ENCODE measurements at regions not wholly inside any gene's neighbourhood (a gene's known extent, or its start where the extent isn't known, plus 50 kb on each side); places are given as distances from the start of the nearest gene placed in this dataset.
"Not testable (repeated sequence)": the region's sequence is repeated elsewhere in the genome, so short reads cannot be mapped to it uniquely, and the experiment has no call there.

- Histone ChIP-seq H3K79me1 (ENCODE audit: insufficient read depth, low read depth, low read length, poor library complexity, severe bottlenecking) (no peaks in the 10 kb centered on the region), H4K91ac (ENCODE audit: insufficient read length, low read depth, low read length) (no peak overlapping the region), H2BK12ac (ENCODE audit: insufficient read length, low read depth, low read length) (no peak overlapping the region), H3K27ac (ENCODE audit: insufficient read length, low read depth, low read length) (no peak overlapping the region), H3K4me1 (ENCODE audit: insufficient read depth, low read length) (no peaks in the 10 kb centered on the region; the same call in 1 of the 2 replicates), H3K23ac (ENCODE audit: insufficient read length, low read depth, low read length) (no peak overlapping the region), H3K56ac (ENCODE audit: insufficient read length, low read depth, low read length) (no peak overlapping the region), H3K18ac (ENCODE audit: insufficient read length, low read depth, low read length) (no peak overlapping the region), H2BK15ac (ENCODE audit: low read depth, low read length) (no peak overlapping the region), H2AK5ac (ENCODE audit: insufficient read length, low read length) (no peak overlapping the region), H4K8ac (replicated peaks; ENCODE audit: insufficient read length, low read depth, low read length) (no peak overlapping the region), H3K27me3 (ENCODE audit: insufficient read depth, low read length) (no peaks in the 10 kb centered on the region), H2BK5ac (ENCODE audit: insufficient read length, low read length) (no peak overlapping the region), H3K23me2 (ENCODE audit: insufficient read length, low read depth, low read length, poor library complexity, severe bottlenecking) (no peaks in the 10 kb centered on the region), H2BK20ac (ENCODE audit: low read depth, low read length, poor library complexity, severe bottlenecking) (no peak overlapping the region), H3T11ph (ENCODE audit: low read length) (no peak overlapping the region), H3K79me2 (ENCODE audit: insufficient read depth, low read length) (no peaks in the 10 kb centered on the region), H3K9me3 (ENCODE audit: control insufficient read depth, low read depth, low read length) (no peaks in the 10 kb centered on the region), H4K5ac (ENCODE audit: insufficient read length, low read depth, low read length) (no peak overlapping the region), H2BK120ac (ENCODE audit: low read depth, low read length, poor library complexity, severe bottlenecking) (no peak overlapping the region), H3K9ac (ENCODE audit: extremely low read depth, insufficient read length, low read length) (no peak overlapping the region), H2AFZ (ENCODE audit: low read length) (no peak overlapping the region), H3K14ac (ENCODE audit: insufficient read depth, low read length) (no peak overlapping the region; the same call in 1 of the 2 replicates), H3K4me2 (ENCODE audit: insufficient read depth, insufficient read length, low read length) (no peak overlapping the region), H4K20me1 (ENCODE audit: control insufficient read depth, insufficient read depth, insufficient read length) (no peaks in the 10 kb centered on the region), H3K4ac (ENCODE audit: low read depth, low read length) (no peak overlapping the region)
- no CpG with 5 or more reads among the region's 37 CpGs for WGBS (ENCODE audit: extremely low coverage, insufficient read length, low lambda C conversion rate)
- Mint-ChIP-seq H3K27me3 (ENCODE audit: low read depth) (peaks cover 14% of the 10 kb centered on the region), H3K4me3 (no peak overlapping the region), H3K36me3 (ENCODE audit: insufficient read depth in 1 of 3, low read depth in 3 of 3) (no peaks in the 10 kb centered on the region), H3K9me3 (no peaks in the 10 kb centered on the region; a peak in 1 of 5 replicates), H3K4me1 (peaks cover 11 to 12% of the 10 kb centered on the region in 2 experiments), H3K27ac (0 out of 7 replicates have a peak overlapping the region, but pooled peaks of 1 of the 3 experiments have one; percentile 28)
- no peak for TF ChIP-seq CTCF (conservative IDR thresholded peaks at IDR 0.05)
- no peak for DNase-seq
Measured at GRCh38 chr2:64899081-64899865, 89.9 kb upstream of the SLC1A4 start.

GRCh38 chr2:64899876-64900275, 89.3 kb upstream of the SLC1A4 start:
- Mint-ChIP-seq H3K27me3 (ENCODE audit: low read depth) (peaks cover 10% of the 10 kb centered on the region), H3K4me1 (peaks cover 12 to 16% of the 10 kb centered on the region in 2 experiments)
- H3K79me2 ChIP-seq (ENCODE audit: insufficient read depth, low read length); H3K27ac Mint-ChIP-seq; H3K18ac ChIP-seq (ENCODE audit: insufficient read length, low read depth, low read length); H2BK5ac ChIP-seq (ENCODE audit: insufficient read length, low read length); H3K56ac ChIP-seq (ENCODE audit: insufficient read length, low read depth, low read length); DNase-seq; H3T11ph ChIP-seq (ENCODE audit: low read length); H3K9me3 Mint-ChIP-seq; H3K9me3 ChIP-seq (ENCODE audit: control insufficient read depth, low read depth, low read length); H3K4ac ChIP-seq (ENCODE audit: low read depth, low read length); H3K79me1 ChIP-seq (ENCODE audit: insufficient read depth, low read depth, low read length, poor library complexity, severe bottlenecking); H4K91ac ChIP-seq (ENCODE audit: insufficient read length, low read depth, low read length); H3K23ac ChIP-seq (ENCODE audit: insufficient read length, low read depth, low read length); H4K5ac ChIP-seq (ENCODE audit: insufficient read length, low read depth, low read length); H3K4me3 Mint-ChIP-seq; H3K27me3 ChIP-seq (ENCODE audit: insufficient read depth, low read length); H3K4me1 ChIP-seq (ENCODE audit: insufficient read depth, low read length); H2AFZ ChIP-seq (ENCODE audit: low read length); H3K23me2 ChIP-seq (ENCODE audit: insufficient read length, low read depth, low read length, poor library complexity, severe bottlenecking); H3K9ac ChIP-seq (ENCODE audit: extremely low read depth, insufficient read length, low read length); H3K14ac ChIP-seq (ENCODE audit: insufficient read depth, low read length); H3K36me3 Mint-ChIP-seq (ENCODE audit: insufficient read depth in 1 of 3, low read depth in 3 of 3); H2BK20ac ChIP-seq (ENCODE audit: low read depth, low read length, poor library complexity, severe bottlenecking); H2AK5ac ChIP-seq (ENCODE audit: insufficient read length, low read length); H4K8ac ChIP-seq (replicated peaks; ENCODE audit: insufficient read length, low read depth, low read length); H3K27ac ChIP-seq (ENCODE audit: insufficient read length, low read depth, low read length); H2BK15ac ChIP-seq (ENCODE audit: low read depth, low read length); H2BK12ac ChIP-seq (ENCODE audit: insufficient read length, low read depth, low read length); H4K20me1 ChIP-seq (ENCODE audit: control insufficient read depth, insufficient read depth, insufficient read length); H3K4me2 ChIP-seq (ENCODE audit: insufficient read depth, insufficient read length, low read length); H2BK120ac ChIP-seq (ENCODE audit: low read depth, low read length, poor library complexity, severe bottlenecking): not testable (repeated sequence)
- no CpG with 5 or more reads among the region's 6 CpGs for WGBS (ENCODE audit: extremely low coverage, insufficient read length, low lambda C conversion rate)

Measured in H9 (cell line).